ENCODE measurements at regions not wholly inside any gene's neighbourhood (a gene's known extent, or its start where the extent isn't known, plus 50 kb on each side); places are given as distances from the start of the nearest gene placed in this dataset.

- no peaks in the 10 kb centered on the region for H3K4me1 ChIP-seq (ENCODE audit: control insufficient read depth, insufficient read depth, low read length, poor library complexity, severe bottlenecking)
- peaks cover 0 to 2% (median 0%) of the 10 kb centered on the region in 7 donors for H3K9me3 Mint-ChIP-seq
- no peak overlapping the region for H3K4me3 Mint-ChIP-seq
- peak overlapping the region in 1 of 3 donors; percentile 43 for H3K27ac Mint-ChIP-seq
- no peaks in the 10 kb centered on the region for H3K27me3 ChIP-seq (ENCODE audit: control insufficient read depth, insufficient read depth, low read length)
- no peaks in the 10 kb centered on the region for H3K36me3 Mint-ChIP-seq
- H3K27me3 Mint-ChIP-seq: peaks cover 4% of the 10 kb centered on the region
- DNase-seq: no peak
- H3K4me3 ChIP-seq (ENCODE audit: low read depth, low read length): no peak overlapping the region
- no peaks in the 10 kb centered on the region for H3K36me3 ChIP-seq (ENCODE audit: control insufficient read depth, insufficient read depth, low read length)
- no peaks in the 10 kb centered on the region for H3K9me3 ChIP-seq (ENCODE audit: control insufficient read depth in 2 of 2, low read length in 2 of 2)
- ATAC-seq (ENCODE audit: low read depth in 2 of 2): no peak
- no peak overlapping the region for H3K27ac ChIP-seq (ENCODE audit: insufficient read depth, low read length, poor library complexity, severe bottlenecking)
- H3K4me1 Mint-ChIP-seq: no peaks in the 10 kb centered on the region
Measured at GRCh38 chr12:103177639-103178255, 220.3 kb downstream of the ASCL1 start.

- no peaks in the 10 kb centered on the region for H3K36me3 ChIP-seq (ENCODE audit: control insufficient read depth, insufficient read depth, low read length)
- H3K36me3 Mint-ChIP-seq: no peaks in the 10 kb centered on the region
- peaks cover 4% of the 10 kb centered on the region for H3K27me3 Mint-ChIP-seq
- no peak overlapping the region for H3K27ac Mint-ChIP-seq
- H3K9me3 Mint-ChIP-seq: peaks cover 0 to 2% (median 0%) of the 10 kb centered on the region in 7 donors
- H3K27me3 ChIP-seq (ENCODE audit: control insufficient read depth, insufficient read depth, low read length): no peaks in the 10 kb centered on the region
- no peak for ATAC-seq (ENCODE audit: low read depth in 2 of 2)
- no peaks in the 10 kb centered on the region for H3K4me1 ChIP-seq (ENCODE audit: control insufficient read depth, insufficient read depth, low read length, poor library complexity, severe bottlenecking)
- peak overlapping the region in 1 of 4 donors; percentile 29 for H3K4me3 Mint-ChIP-seq
- H3K4me1 Mint-ChIP-seq: no peaks in the 10 kb centered on the region
- no peak overlapping the region for H3K4me3 ChIP-seq (ENCODE audit: low read depth, low read length)
- no peak for DNase-seq
- H3K27ac ChIP-seq (ENCODE audit: insufficient read depth, low read length, poor library complexity, severe bottlenecking): no peak overlapping the region
- H3K9me3 ChIP-seq (ENCODE audit: control insufficient read depth in 2 of 2, low read length in 2 of 2): no peaks in the 10 kb centered on the region
Measured at GRCh38 chr12:103178366-103179080, 221.0 kb downstream of the ASCL1 start.

GRCh38 chr12:103181366-103182152 lies 224.1 kb downstream of the ASCL1 start:
- H3K4me1 Mint-ChIP-seq: no peaks in the 10 kb centered on the region
- Histone ChIP-seq H3K27ac (ENCODE audit: insufficient read depth, low read length, poor library complexity, severe bottlenecking) (no peak overlapping the region), H3K4me3 (ENCODE audit: low read depth, low read length) (no peak overlapping the region), H3K27me3 (ENCODE audit: control insufficient read depth, insufficient read depth, low read length) (no peaks in the 10 kb centered on the region), H3K4me1 (ENCODE audit: control insufficient read depth, insufficient read depth, low read length, poor library complexity, severe bottlenecking) (no peaks in the 10 kb centered on the region), H3K36me3 (ENCODE audit: control insufficient read depth, insufficient read depth, low read length) (no peaks in the 10 kb centered on the region), H3K9me3 (ENCODE audit: control insufficient read depth in 2 of 2, low read length in 2 of 2) (no peaks in the 10 kb centered on the region)
- ATAC-seq (ENCODE audit: low read depth in 2 of 2) (no peak), DNase-seq (no peak)
- H3K4me3 Mint-ChIP-seq: no peak overlapping the region
- peaks cover 0 to 4% (median 0%) of the 10 kb centered on the region in 7 donors for H3K9me3 Mint-ChIP-seq
- peaks cover 2% of the 10 kb centered on the region for H3K27me3 Mint-ChIP-seq
- H3K27ac Mint-ChIP-seq: no peak overlapping the region
- no peaks in the 10 kb centered on the region for H3K36me3 Mint-ChIP-seq

GRCh38 chr12:103182299-103182698 lies 224.8 kb downstream of the ASCL1 start:
- Mint-ChIP-seq H3K4me3 (no peak overlapping the region), H3K27ac (no peak overlapping the region), H3K4me1 (no peaks in the 10 kb centered on the region), H3K36me3 (no peaks in the 10 kb centered on the region), H3K27me3 (peaks cover 7% of the 10 kb centered on the region), H3K9me3 (peaks cover 0 to 7% (median 1%) of the 10 kb centered on the region in 7 donors)
- ATAC-seq (ENCODE audit: low read depth in 2 of 2) (no peak), DNase-seq (no peak)
- Histone ChIP-seq H3K36me3 (ENCODE audit: control insufficient read depth, insufficient read depth, low read length) (no peaks in the 10 kb centered on the region), H3K27me3 (ENCODE audit: control insufficient read depth, insufficient read depth, low read length) (no peaks in the 10 kb centered on the region), H3K4me1 (ENCODE audit: control insufficient read depth, insufficient read depth, low read length, poor library complexity, severe bottlenecking) (no peaks in the 10 kb centered on the region), H3K9me3 (ENCODE audit: control insufficient read depth in 2 of 2, low read length in 2 of 2) (no peaks in the 10 kb centered on the region), H3K4me3 (ENCODE audit: low read depth, low read length) (no peak overlapping the region), H3K27ac (ENCODE audit: insufficient read depth, low read length, poor library complexity, severe bottlenecking) (no peak overlapping the region)

- H3K27me3 Mint-ChIP-seq: no peaks in the 10 kb centered on the region
- no peak for DNase-seq
- H3K27me3 ChIP-seq (ENCODE audit: control insufficient read depth, insufficient read depth, low read length): no peaks in the 10 kb centered on the region
- no peak overlapping the region for H3K27ac ChIP-seq (ENCODE audit: insufficient read depth, low read length, poor library complexity, severe bottlenecking)
- H3K9me3 Mint-ChIP-seq: peaks cover 0 to 18% (median 3%) of the 10 kb centered on the region in 7 donors
- no peaks in the 10 kb centered on the region for H3K4me1 ChIP-seq (ENCODE audit: control insufficient read depth, insufficient read depth, low read length, poor library complexity, severe bottlenecking)
- H3K36me3 Mint-ChIP-seq: no peaks in the 10 kb centered on the region
- no peak for ATAC-seq (ENCODE audit: low read depth in 2 of 2)
- H3K9me3 ChIP-seq (ENCODE audit: control insufficient read depth in 2 of 2, low read length in 2 of 2): peaks cover 0 to 7% of the 10 kb centered on the region in 2 experiments
- H3K4me1 Mint-ChIP-seq: no peaks in the 10 kb centered on the region
- H3K4me3 Mint-ChIP-seq: no peak overlapping the region
- H3K27ac Mint-ChIP-seq: no peak overlapping the region
- no peak overlapping the region for H3K4me3 ChIP-seq (ENCODE audit: low read depth, low read length)
- H3K36me3 ChIP-seq (ENCODE audit: control insufficient read depth, insufficient read depth, low read length): no peaks in the 10 kb centered on the region
Measured at GRCh38 chr12:103196467-103196866, 239.0 kb downstream of the ASCL1 start.

- Histone ChIP-seq H3K27me3 (ENCODE audit: control insufficient read depth, insufficient read depth, low read length) (no peaks in the 10 kb centered on the region), H3K4me3 (ENCODE audit: low read depth, low read length) (no peak overlapping the region), H3K36me3 (ENCODE audit: control insufficient read depth, insufficient read depth, low read length) (no peaks in the 10 kb centered on the region), H3K4me1 (ENCODE audit: control insufficient read depth, insufficient read depth, low read length, poor library complexity, severe bottlenecking) (no peaks in the 10 kb centered on the region), H3K27ac (ENCODE audit: insufficient read depth, low read length, poor library complexity, severe bottlenecking) (no peak overlapping the region), H3K9me3 (ENCODE audit: control insufficient read depth in 2 of 2, low read length in 2 of 2) (peaks cover 0 to 7% of the 10 kb centered on the region in 2 experiments)
- Mint-ChIP-seq H3K4me1 (no peaks in the 10 kb centered on the region), H3K4me3 (no peak overlapping the region), H3K27me3 (no peaks in the 10 kb centered on the region), H3K36me3 (no peaks in the 10 kb centered on the region), H3K9me3 (peaks cover 0 to 18% (median 3%) of the 10 kb centered on the region in 7 donors), H3K27ac (no peak overlapping the region)
- no peak for DNase-seq
- no peak for ATAC-seq (ENCODE audit: low read depth in 2 of 2)
Measured at GRCh38 chr12:103197725-103198388, 240.4 kb downstream of the ASCL1 start.

- ATAC-seq (ENCODE audit: low read depth in 2 of 2) (no peak), DNase-seq (no peak)
- Histone ChIP-seq H3K9me3 (ENCODE audit: control insufficient read depth in 2 of 2, low read length in 2 of 2) (peaks cover 0 to 7% of the 10 kb centered on the region in 2 experiments), H3K27ac (ENCODE audit: insufficient read depth, low read length, poor library complexity, severe bottlenecking) (no peak overlapping the region), H3K4me1 (ENCODE audit: control insufficient read depth, insufficient read depth, low read length, poor library complexity, severe bottlenecking) (no peaks in the 10 kb centered on the region), H3K36me3 (ENCODE audit: control insufficient read depth, insufficient read depth, low read length) (no peaks in the 10 kb centered on the region), H3K4me3 (ENCODE audit: low read depth, low read length) (no peak overlapping the region), H3K27me3 (ENCODE audit: control insufficient read depth, insufficient read depth, low read length) (no peaks in the 10 kb centered on the region)
- Mint-ChIP-seq H3K36me3 (no peaks in the 10 kb centered on the region), H3K27me3 (no peaks in the 10 kb centered on the region), H3K4me1 (no peaks in the 10 kb centered on the region), H3K27ac (no peak overlapping the region), H3K4me3 (no peak overlapping the region), H3K9me3 (peaks cover 0 to 19% (median 3%) of the 10 kb centered on the region in 7 donors)
Measured at GRCh38 chr12:103198499-103198898, 241.0 kb downstream of the ASCL1 start.
